NT2/D1 (cell line): ENCODE measurements at regions not wholly inside any gene's neighbourhood (a gene's known extent, or its start where the extent isn't known, plus 50 kb on each side); places are given as distances from the start of the nearest gene placed in this dataset.

Experiments
- YY1 ChIP-seq: IDR thresholded peaks from 2 replicates; pipeline ENCODE4 v1.6.1; 2011; ENCODE audit not compliant: insufficient read length, insufficient read depth
- ZNF274 ChIP-seq: IDR thresholded peaks from 2 replicates; pipeline ENCODE4 v1.6.1; 2011; ENCODE audit warnings: mild to moderate bottlenecking, low read depth, low read length

- TF ChIP-seq ZNF274 (no peak), YY1 (no peak)
These were observed 164.7 kb downstream of the LINC00237 start for GRCh38 chr20:20941468-20941889.
